NT2/D1 (cell line): ENCODE measurements at regions not wholly inside any gene's neighbourhood (a gene's known extent, or its start where the extent isn't known, plus 50 kb on each side); places are given as distances from the start of the nearest gene placed in this dataset.

Source experiments
- SUZ12 ChIP-seq: IDR thresholded peaks from 2 replicates; pipeline ENCODE4 v1.6.1; 2011; ENCODE audit not compliant: insufficient read length, insufficient read depth; ENCODE audit errors: extremely low read depth
- ZNF274 ChIP-seq: IDR thresholded peaks from 2 replicates; pipeline ENCODE4 v1.6.1; 2011; ENCODE audit warnings: mild to moderate bottlenecking, low read depth, low read length

GRCh38 chr16:13521356-13521755, 398.6 kb upstream of the ERCC4 start:
- TF ChIP-seq ZNF274, result no peak
- no peak for TF ChIP-seq SUZ12
